ENCODE measurements at regions not wholly inside any gene's neighbourhood (a gene's known extent, or its start where the extent isn't known, plus 50 kb on each side); places are given as distances from the start of the nearest gene placed in this dataset.
"Not testable (repeated sequence)": the region's sequence is repeated elsewhere in the genome, so short reads cannot be mapped to it uniquely, and the experiment has no call there.

- TF ChIP-seq CTCF (IDR thresholded peaks at IDR 0.05; ENCODE audit: insufficient read depth, low read depth, low read length, missing control alignments) = no peak
Observed at GRCh38 chr2:109727929-109728447, 66.1 kb upstream of the RGPD5 start.

GRCh38 chr2:109733746-109734145 lies 60.4 kb upstream of the RGPD5 start:
- not testable (repeated sequence) for DNase-seq (ENCODE audit: low read depth); H3K4me3 ChIP-seq (ENCODE audit: low read length)

More at GRCh38 chr2:109727929-109728447, 66.1 kb upstream of the RGPD5 start:
- no peak for DNase-seq (ENCODE audit: low read depth)
- H3K4me3 ChIP-seq (ENCODE audit: low read length) = no peak overlapping the region

- TF ChIP-seq CTCF (IDR thresholded peaks at IDR 0.05; ENCODE audit: insufficient read depth, low read depth, low read length, missing control alignments) = peak; percentile 79
- H3K4me3 ChIP-seq (ENCODE audit: low read length) = no peak overlapping the region
- peak; percentile 59 for DNase-seq (ENCODE audit: low read depth)
Observed at GRCh38 chr2:109736177-109736827, 57.8 kb upstream of the RGPD5 start.
